ENCODE measurements at regions not wholly inside any gene's neighbourhood (a gene's known extent, or its start where the extent isn't known, plus 50 kb on each side); places are given as distances from the start of the nearest gene placed in this dataset.

- H3K27me3 Mint-ChIP-seq: no peaks in the 10 kb centered on the region
- H3K9me3 Mint-ChIP-seq: peaks cover 7% of the 10 kb centered on the region
- no peaks in the 10 kb centered on the region for H3K36me3 Mint-ChIP-seq
- H3K4me1 Mint-ChIP-seq: no peaks in the 10 kb centered on the region
- H3K27ac Mint-ChIP-seq: no peak overlapping the region
- no peak for ATAC-seq
- H3K4me3 Mint-ChIP-seq: no peak overlapping the region
Measured at GRCh38 chr3:1960506-1960905, 138.2 kb upstream of the CNTN4 start.

GRCh38 chr3:1962396-1963088 lies 136.1 kb upstream of the CNTN4 start:
- no peaks in the 10 kb centered on the region for H3K4me1 Mint-ChIP-seq
- no peak for ATAC-seq

GRCh38 chr3:1963896-1964295 lies 134.8 kb upstream of the CNTN4 start:
- Mint-ChIP-seq H3K27ac (no peak overlapping the region), H3K27me3 (no peaks in the 10 kb centered on the region), H3K36me3 (no peaks in the 10 kb centered on the region), H3K4me1 (no peaks in the 10 kb centered on the region), H3K9me3 (peaks cover under 1% of the 10 kb centered on the region), H3K4me3 (no peak overlapping the region)
- ATAC-seq: no peak

More at GRCh38 chr3:1962396-1963088, 136.1 kb upstream of the CNTN4 start:
- Mint-ChIP-seq H3K27ac (no peak overlapping the region), H3K36me3 (no peaks in the 10 kb centered on the region), H3K4me3 (no peak overlapping the region), H3K27me3 (no peaks in the 10 kb centered on the region), H3K9me3 (peaks cover 5% of the 10 kb centered on the region)

GRCh38 chr3:1967525-1967924 lies 131.1 kb upstream of the CNTN4 start:
- Mint-ChIP-seq H3K4me3 (no peak overlapping the region), H3K27me3 (no peaks in the 10 kb centered on the region), H3K36me3 (no peaks in the 10 kb centered on the region), H3K9me3 (no peaks in the 10 kb centered on the region), H3K4me1 (no peaks in the 10 kb centered on the region), H3K27ac (no peak overlapping the region)
- no peak for ATAC-seq

- Mint-ChIP-seq H3K4me1 (no peaks in the 10 kb centered on the region), H3K36me3 (no peaks in the 10 kb centered on the region), H3K27me3 (no peaks in the 10 kb centered on the region), H3K4me3 (no peak overlapping the region), H3K27ac (no peak overlapping the region), H3K9me3 (peaks cover 5% of the 10 kb centered on the region)
- no peak for ATAC-seq
Measured at GRCh38 chr3:1969281-1969680, 129.4 kb upstream of the CNTN4 start.

- Mint-ChIP-seq H3K4me3 (no peak overlapping the region), H3K9me3 (peaks cover 10% of the 10 kb centered on the region), H3K27me3 (no peaks in the 10 kb centered on the region), H3K4me1 (no peaks in the 10 kb centered on the region), H3K27ac (no peak overlapping the region), H3K36me3 (no peaks in the 10 kb centered on the region)
- ATAC-seq: no peak
Measured at GRCh38 chr3:1971780-1972179, 126.9 kb upstream of the CNTN4 start.

GRCh38 chr3:1979961-1980615 lies 118.6 kb upstream of the CNTN4 start:
- Mint-ChIP-seq H3K4me1 (no peaks in the 10 kb centered on the region), H3K27me3 (no peaks in the 10 kb centered on the region), H3K9me3 (peaks cover 9% of the 10 kb centered on the region)

GRCh38 chr3:1987980-1988379 lies 110.7 kb upstream of the CNTN4 start:
- ATAC-seq: no peak
- Mint-ChIP-seq H3K27ac (no peak overlapping the region), H3K4me1 (no peaks in the 10 kb centered on the region), H3K4me3 (no peak overlapping the region), H3K27me3 (no peaks in the 10 kb centered on the region), H3K9me3 (no peaks in the 10 kb centered on the region), H3K36me3 (no peaks in the 10 kb centered on the region)

More at GRCh38 chr3:1979961-1980615, 118.6 kb upstream of the CNTN4 start:
- ATAC-seq: no peak
- no peaks in the 10 kb centered on the region for H3K36me3 Mint-ChIP-seq
- no peak overlapping the region for H3K27ac Mint-ChIP-seq
- no peak overlapping the region for H3K4me3 Mint-ChIP-seq

- Mint-ChIP-seq H3K9me3 (no peaks in the 10 kb centered on the region), H3K27me3 (no peaks in the 10 kb centered on the region), H3K4me1 (no peaks in the 10 kb centered on the region), H3K4me3 (no peak overlapping the region), H3K36me3 (no peaks in the 10 kb centered on the region), H3K27ac (no peak overlapping the region)
- ATAC-seq: no peak
Measured at GRCh38 chr3:1998739-1999138, 99.9 kb upstream of the CNTN4 start.

GRCh38 chr3:2001306-2002108 lies 97.2 kb upstream of the CNTN4 start:
- no peak for ATAC-seq
- Mint-ChIP-seq H3K27ac (no peak overlapping the region), H3K4me3 (no peak overlapping the region), H3K27me3 (no peaks in the 10 kb centered on the region), H3K4me1 (no peaks in the 10 kb centered on the region), H3K9me3 (peaks cover 5% of the 10 kb centered on the region), H3K36me3 (no peaks in the 10 kb centered on the region)

- no peak for ATAC-seq
- Mint-ChIP-seq H3K27me3 (no peaks in the 10 kb centered on the region), H3K4me1 (no peaks in the 10 kb centered on the region), H3K4me3 (no peak overlapping the region), H3K27ac (no peak overlapping the region), H3K9me3 (peaks cover 1% of the 10 kb centered on the region), H3K36me3 (no peaks in the 10 kb centered on the region)
Measured at GRCh38 chr3:2023959-2024358, 74.7 kb upstream of the CNTN4 start.

GRCh38 chr3:2024713-2025112 lies 74.0 kb upstream of the CNTN4 start:
- Mint-ChIP-seq H3K27me3 (no peaks in the 10 kb centered on the region), H3K4me1 (no peaks in the 10 kb centered on the region), H3K36me3 (no peaks in the 10 kb centered on the region), H3K9me3 (peaks cover 4% of the 10 kb centered on the region), H3K27ac (no peak overlapping the region), H3K4me3 (no peak overlapping the region)
- ATAC-seq: no peak

- Mint-ChIP-seq H3K4me3 (no peak overlapping the region), H3K27ac (no peak overlapping the region), H3K4me1 (no peaks in the 10 kb centered on the region), H3K9me3 (peaks cover 12% of the 10 kb centered on the region), H3K27me3 (no peaks in the 10 kb centered on the region), H3K36me3 (no peaks in the 10 kb centered on the region)
- no peak for ATAC-seq
Measured at GRCh38 chr3:2029559-2029958, 69.1 kb upstream of the CNTN4 start.

- ATAC-seq: no peak
- Mint-ChIP-seq H3K4me3 (no peak overlapping the region), H3K27me3 (no peaks in the 10 kb centered on the region), H3K27ac (no peak overlapping the region), H3K4me1 (no peaks in the 10 kb centered on the region), H3K36me3 (no peaks in the 10 kb centered on the region), H3K9me3 (peaks cover 4% of the 10 kb centered on the region)
Measured at GRCh38 chr3:2036076-2036475, 62.6 kb upstream of the CNTN4 start.

- no peaks in the 10 kb centered on the region for H3K9me3 Mint-ChIP-seq
- no peaks in the 10 kb centered on the region for H3K4me1 Mint-ChIP-seq
- no peak overlapping the region for H3K27ac Mint-ChIP-seq
- no peaks in the 10 kb centered on the region for H3K27me3 Mint-ChIP-seq
- no peak overlapping the region for H3K4me3 Mint-ChIP-seq
- no peak for ATAC-seq
- H3K36me3 Mint-ChIP-seq: no peaks in the 10 kb centered on the region
Measured at GRCh38 chr3:2041931-2042330, 56.7 kb upstream of the CNTN4 start.

All from stimulated activated memory B cell treated with anti-CD40 and anti-IgM and Interleukin-4, amounts not matched to agents 10 μg/mL and 1 μg/mL and 100 μg/mL, for 72 hours (primary cell).